WTC11 (cell line): ENCODE measurements at regions not wholly inside any gene's neighbourhood (a gene's known extent, or its start where the extent isn't known, plus 50 kb on each side); places are given as distances from the start of the nearest gene placed in this dataset.

Experiments used
- ATAC-seq: fragments of 200-7000 bp; cut with Tn5 transposase; 2 replicates; pipeline ENCODE4 v1.10.0; 2021; ENCODE audit warnings: mild to moderate bottlenecking, moderate library complexity
- CTCF ChIA-PET: fragments of 300-600 bp; sonication (Branson Sonifier 250); formaldehyde crosslinking; loops from one replicate; lab custom pipeline; 2021; ENCODE audit warnings: antibody characterized with exemption; lab: Charles Lee
- POLR2A ChIA-PET: fragments of 350-600 bp; sonication (Branson Sonifier 250); formaldehyde crosslinking; loops from one replicate; lab custom pipeline; 2021; ENCODE audit warnings: antibody characterized with exemption; lab: Charles Lee
- DNase-seq: peaks from one replicate; pipeline ENCODE4 v3.0.0; 2021; ENCODE audit warnings: low spot score
- H3K27ac Mint-ChIP-seq: 2 replicates; pipeline ENCODE4 v1.8.0; 2021; ENCODE audit warnings: mixed read lengths
- H3K27me3 Mint-ChIP-seq: 2 replicates; pipeline ENCODE4 v1.8.0; 2021; ENCODE audit warnings: low read depth, mild to moderate bottlenecking, moderate library complexity, mixed read lengths
- H3K36me3 Mint-ChIP-seq: 2 replicates; pipeline ENCODE4 v1.8.0; 2021; ENCODE audit warnings: mixed read lengths
- H3K4me1 Mint-ChIP-seq: 2 replicates; pipeline ENCODE4 v1.8.0; 2022; ENCODE audit warnings: mixed read lengths
- H3K4me3 Mint-ChIP-seq: 2 replicates; pipeline ENCODE4 v1.8.0; 2021; ENCODE audit warnings: mild to moderate bottlenecking, moderate library complexity, mixed read lengths
- H3K9me3 Mint-ChIP-seq: 2 replicates; pipeline ENCODE4 v1.8.0; 2021; ENCODE audit warnings: mixed read lengths
- AR ChIP-seq: fragments of 250-450 bp; sonication (Bioruptor Pico); IDR thresholded peaks from 2 replicates; pipeline ENCODE4 v1.9.0; 2021; ENCODE audit warnings: mild to moderate bottlenecking
- ATF3 ChIP-seq: sonication (generic); formaldehyde crosslinking; conservative IDR thresholded peaks from 2 replicates; pipeline ENCODE4 v1.8.1; 2022; ENCODE audit warnings: mild to moderate bottlenecking, missing genetic modification reagents
- CREM ChIP-seq: sonication (generic); formaldehyde crosslinking; IDR thresholded peaks from 2 replicates; pipeline ENCODE4 v1.8.1; 2022; ENCODE audit warnings: mild to moderate bottlenecking, missing genetic modification reagents, moderate library complexity
- E2F4 ChIP-seq: sonication (generic); formaldehyde crosslinking; IDR thresholded peaks from 2 replicates; pipeline ENCODE4 v1.8.1; 2022; ENCODE audit warnings: low read depth, mild to moderate bottlenecking, moderate library complexity, missing genetic modification reagents, borderline replicate concordance
- ELF4 ChIP-seq: sonication (generic); formaldehyde crosslinking; IDR thresholded peaks from 2 replicates; pipeline ENCODE4 v1.8.1; 2022; ENCODE audit warnings: low read depth, mild to moderate bottlenecking, moderate library complexity, missing genetic modification reagents
- ETV6 ChIP-seq: sonication (generic); formaldehyde crosslinking; IDR thresholded peaks from 2 replicates; pipeline ENCODE4 v1.8.1; 2022; ENCODE audit warnings: mild to moderate bottlenecking, missing genetic modification reagents
- FOXJ3 ChIP-seq: sonication (generic); formaldehyde crosslinking; IDR thresholded peaks from 2 replicates; pipeline ENCODE4 v1.9.0; 2021; ENCODE audit warnings: missing genetic modification reagents, mild to moderate bottlenecking, borderline replicate concordance
- GRHL2 ChIP-seq: fragments of 250-450 bp; sonication (Bioruptor Pico); IDR thresholded peaks from 2 replicates; pipeline ENCODE4 v1.8.0; 2022; ENCODE audit warnings: mild to moderate bottlenecking, moderate library complexity; ENCODE audit not compliant: insufficient replicate concordance, severe bottlenecking
- MLX ChIP-seq: sonication (generic); formaldehyde crosslinking; IDR thresholded peaks from 2 replicates; pipeline ENCODE4 v1.8.1; 2023; ENCODE audit warnings: mild to moderate bottlenecking, missing genetic modification reagents, moderate library complexity
- NFYB ChIP-seq: sonication (generic); formaldehyde crosslinking; conservative IDR thresholded peaks from 2 replicates; pipeline ENCODE4 v1.8.0; 2022; ENCODE audit warnings: low read depth, missing genetic modification reagents
- PRRX2 ChIP-seq: fragments of 250-450 bp; sonication (Bioruptor Pico); IDR thresholded peaks from 2 replicates; pipeline ENCODE4 v1.8.0; 2021; ENCODE audit warnings: mild to moderate bottlenecking
- SMAD3 ChIP-seq: sonication (generic); formaldehyde crosslinking; IDR thresholded peaks from 2 replicates; pipeline ENCODE4 v1.8.0; 2022; ENCODE audit warnings: missing genetic modification reagents, mild to moderate bottlenecking, borderline replicate concordance
- SMAD4 ChIP-seq: sonication (generic); formaldehyde crosslinking; IDR thresholded peaks from 2 replicates; pipeline ENCODE4 v1.8.0; 2022; ENCODE audit warnings: mild to moderate bottlenecking, missing genetic modification reagents
- STAT6 ChIP-seq: sonication (generic); formaldehyde crosslinking; conservative IDR thresholded peaks from 2 replicates; pipeline ENCODE4 v1.8.1; 2023; ENCODE audit warnings: mild to moderate bottlenecking, low read depth, missing genetic modification reagents, moderate library complexity
- USF1 ChIP-seq: sonication (generic); formaldehyde crosslinking; IDR thresholded peaks from 2 replicates; pipeline ENCODE4 v1.8.0; 2022; ENCODE audit warnings: mild to moderate bottlenecking, missing genetic modification reagents
- ZBTB43 ChIP-seq: sonication (generic); formaldehyde crosslinking; IDR thresholded peaks from 2 replicates; pipeline ENCODE4 v1.8.1; 2023; ENCODE audit warnings: mild to moderate bottlenecking, missing genetic modification reagents
- ZMAT4 ChIP-seq: fragments of 250-450 bp; sonication (Bioruptor Pico); IDR thresholded peaks from 2 replicates; pipeline ENCODE4 v1.9.0; 2021; ENCODE audit warnings: mild to moderate bottlenecking
- ZNF232 ChIP-seq: sonication (generic); formaldehyde crosslinking; IDR thresholded peaks from 2 replicates; pipeline ENCODE4 v1.8.0; 2022; ENCODE audit warnings: mild to moderate bottlenecking, missing genetic modification reagents
- ZNF317 ChIP-seq: sonication (generic); formaldehyde crosslinking; IDR thresholded peaks from 2 replicates; pipeline ENCODE4 v1.8.1; 2023; ENCODE audit warnings: low read depth, mild to moderate bottlenecking, moderate library complexity, missing genetic modification reagents, borderline replicate concordance
- ZNF396 ChIP-seq: fragments of 250-450 bp; sonication (Bioruptor Pico); IDR thresholded peaks from 2 replicates; pipeline ENCODE4 v1.8.0; 2021; ENCODE audit warnings: mild to moderate bottlenecking, moderate library complexity, borderline replicate concordance
- ZNF423 ChIP-seq: fragments of 250-450 bp; sonication (Bioruptor Pico); IDR thresholded peaks from 2 replicates; pipeline ENCODE4 v2.1.2; 2022; ENCODE audit warnings: mild to moderate bottlenecking, moderate library complexity

GRCh38 chr2:217672472-217672871 is 330.3 kb downstream of the TNS1 start:
- H3K9me3 Mint-ChIP-seq, result peaks cover 10% of the 10 kb centered on the region
- TF ChIP-seq STAT6, result no peak
- no peak for TF ChIP-seq ZNF317 (CRISPR knock-in tag)
- TF ChIP-seq MLX, result no peak
- TF ChIP-seq ZNF423, result no peak
- no peak for TF ChIP-seq PRRX2 (CRISPR knock-in tag)
- TF ChIP-seq SMAD3 (CRISPR knock-in tag), result no peak
- TF ChIP-seq FOXJ3 (CRISPR knock-in tag), result no peak
- TF ChIP-seq GRHL2 (CRISPR knock-in tag), result no peak
- no peak for TF ChIP-seq SMAD4 (CRISPR knock-in tag)
- no peak for TF ChIP-seq USF1
- TF ChIP-seq ZNF396 (CRISPR knock-in tag), result no peak
- TF ChIP-seq CREM (CRISPR knock-in tag), result no peak
- no peak for TF ChIP-seq ETV6 (CRISPR knock-in tag)
- no peak for TF ChIP-seq AR (CRISPR knock-in tag)
- TF ChIP-seq ZNF232 (CRISPR knock-in tag), result no peak
- TF ChIP-seq ATF3 (CRISPR knock-in tag), result no peak
- ChIA-PET POLR2A (interaction anchor here (0.6 kb wide), 1 partner anchor 10 kb away, joined by 3 read pairs; no protein-coding TSS in a partner anchor), CTCF (interaction anchor here (1.6 kb wide), 1 partner anchor 22 kb away, joined by 7 read pairs; no protein-coding TSS in a partner anchor)
- no peaks in the 10 kb centered on the region for H3K4me1 Mint-ChIP-seq
- no peak overlapping the region for H3K4me3 Mint-ChIP-seq
- DNase-seq (no peak), ATAC-seq (no peak)
- peaks cover 2% of the 10 kb centered on the region; the same call in 1 of the 2 replicates for H3K27me3 Mint-ChIP-seq
- H3K27ac Mint-ChIP-seq, result no peak overlapping the region
- H3K36me3 Mint-ChIP-seq, result peaks cover 2% of the 10 kb centered on the region

GRCh38 chr2:217671871-217672270 is 330.9 kb downstream of the TNS1 start:
- DNase-seq (no peak), ATAC-seq (no peak)
- POLR2A ChIA-PET, result no interaction called here
- Mint-ChIP-seq H3K4me1 (no peaks in the 10 kb centered on the region), H3K27me3 (peaks cover 2% of the 10 kb centered on the region; the same call in 1 of the 2 replicates), H3K36me3 (peaks cover 2% of the 10 kb centered on the region), H3K27ac (no peak overlapping the region), H3K4me3 (no peak overlapping the region), H3K9me3 (peaks cover 6% of the 10 kb centered on the region)
- CTCF ChIA-PET, result no interaction called here
- TF ChIP-seq NFYB (CRISPR knock-in tag), result no peak
- no peak for TF ChIP-seq ELF4
- no peak for TF ChIP-seq USF1
- TF ChIP-seq ZMAT4 (CRISPR knock-in tag), result no peak
- TF ChIP-seq E2F4 (CRISPR knock-in tag), result no peak
- no peak for TF ChIP-seq ZBTB43 (CRISPR knock-in tag)
